G401.6 (cell line): ENCODE measurements at regions not wholly inside any gene's neighbourhood (a gene's known extent, or its start where the extent isn't known, plus 50 kb on each side); places are given as distances from the start of the nearest gene placed in this dataset.

Experiments used
- FAIRE-seq: peaks from 2 replicates; lab custom pipeline; 2012; peaks lifted over from hg19 to GRCh38; lab: Jason Lieb, UNC

- FAIRE-seq = no peak
Observed at GRCh38 chr10:24147321-24147720, 61.6 kb upstream of the KIAA1217 start.

- FAIRE-seq = no peak
Observed at GRCh38 chr10:24149640-24150039, 59.3 kb upstream of the KIAA1217 start.

GRCh38 chr10:24150853-24151252 lies 58.1 kb upstream of the KIAA1217 start:
- FAIRE-seq = no peak

GRCh38 chr10:24152270-24152669 lies 56.7 kb upstream of the KIAA1217 start:
- FAIRE-seq = no peak

- FAIRE-seq = no peak
Observed at GRCh38 chr10:24153031-24153430, 55.9 kb upstream of the KIAA1217 start.

- no peak for FAIRE-seq
Observed at GRCh38 chr10:24153537-24153936, 55.4 kb upstream of the KIAA1217 start.

- FAIRE-seq = no peak
Observed at GRCh38 chr10:24156686-24157085, 52.3 kb upstream of the KIAA1217 start.

GRCh38 chr10:24157567-24157966 lies 51.4 kb upstream of the KIAA1217 start:
- no peak for FAIRE-seq
